Keratinocyte (primary cell): ENCODE measurements at regions not wholly inside any gene's neighbourhood (a gene's known extent, or its start where the extent isn't known, plus 50 kb on each side); places are given as distances from the start of the nearest gene placed in this dataset.
"Not testable (repeated sequence)": the region's sequence is repeated elsewhere in the genome, so short reads cannot be mapped to it uniquely, and the experiment has no call there.

Source experiments
- DNase-seq: peaks from one replicate; pipeline ENCODE4 v3.0.0-alpha.2; 2011; ENCODE audit warnings: low read depth, missing footprints, low spot score
- FAIRE-seq: peaks from 2 replicates; lab custom pipeline; 2011; peaks lifted over from hg19 to GRCh38; lab: Jason Lieb, UNC
- H2AFZ ChIP-seq: 2 replicates; pipeline ENCODE4 v1.6.0; 2012; ENCODE audit warnings: low read length, control low read depth, inconsistent platforms; ENCODE audit not compliant: control insufficient read depth
- H3K27ac ChIP-seq: 2 replicates; pipeline ENCODE4 v1.5.1; 2011; ENCODE audit warnings: low read length; ENCODE audit not compliant: control insufficient read depth, insufficient read depth
- H3K27me3 ChIP-seq: 3 replicates; pipeline ENCODE4 v1.6.0; 2011; ENCODE audit warnings: low read length; ENCODE audit not compliant: control insufficient read depth, insufficient read depth; ENCODE audit errors: extremely low read depth
- H3K36me3 ChIP-seq, 2 experiments: 2 replicates in 1 of 2; 3 replicates in 1 of 2; pipeline ENCODE4 v1.5.1; 2011; ENCODE audit warnings: low read length in 2 of 2, mild to moderate bottlenecking in 1 of 2; ENCODE audit not compliant: control insufficient read depth in 2 of 2, insufficient read depth in 2 of 2; ENCODE audit errors: extremely low read depth in 1 of 2
- H3K4me1 ChIP-seq: 3 replicates; pipeline ENCODE4 v1.5.1; 2011; ENCODE audit warnings: low read length; ENCODE audit not compliant: control insufficient read depth, insufficient read depth; ENCODE audit errors: extremely low read depth
- H3K4me2 ChIP-seq: 3 replicates; pipeline ENCODE4 v1.6.0; 2011; ENCODE audit warnings: low read depth, low read length; ENCODE audit not compliant: control insufficient read depth, insufficient read depth; ENCODE audit errors: extremely low read depth
- H3K4me3 ChIP-seq, 3 experiments: fragments of 200-600 bp in 1 of 3; sonication (generic) in 1 of 3; 2 replicates in 2 of 3; 3 replicates in 1 of 3; pipeline ENCODE4 v1.5.1; 2011 to 2016; ENCODE audit warnings: low read length in 3 of 3, mild to moderate bottlenecking in 3 of 3, control low read depth in 2 of 3, inconsistent platforms in 1 of 3, low read depth in 1 of 3, mixed read lengths in 1 of 3, mixed run types in 1 of 3, moderate library complexity in 1 of 3; ENCODE audit not compliant: control insufficient read depth in 2 of 3, insufficient read depth in 2 of 3; ENCODE audit errors: extremely low read depth in 1 of 3
- H3K79me2 ChIP-seq: 2 replicates; pipeline ENCODE4 v1.6.0; 2012; ENCODE audit warnings: low read length; ENCODE audit not compliant: control insufficient read depth, insufficient read depth
- H3K9ac ChIP-seq: 3 replicates; pipeline ENCODE4 v1.6.0; 2011; ENCODE audit warnings: low read length; ENCODE audit not compliant: control insufficient read depth, insufficient read depth; ENCODE audit errors: extremely low read depth
- H3K9me1 ChIP-seq: 3 replicates; pipeline ENCODE4 v1.6.0; 2011; ENCODE audit warnings: low read length; ENCODE audit not compliant: control insufficient read depth, insufficient read depth; ENCODE audit errors: extremely low read depth
- H3K9me3 ChIP-seq: 2 replicates; pipeline ENCODE4 v1.5.1; 2012; ENCODE audit warnings: low read depth, low read length; ENCODE audit not compliant: control insufficient read depth
- H4K20me1 ChIP-seq: 3 replicates; pipeline ENCODE4 v1.6.0; 2011; ENCODE audit warnings: low read length; ENCODE audit not compliant: control insufficient read depth, insufficient read depth; ENCODE audit errors: extremely low read depth
- CTCF ChIP-seq, 3 experiments: IDR thresholded peaks in 1 of 3; conservative IDR thresholded peaks in 1 of 3; optimal IDR thresholded peaks in 1 of 3; 2 replicates in 2 of 3; 3 replicates in 1 of 3; pipeline versions ENCODE3 to v1.5.1; 2011; ENCODE audit warnings: low read length in 3 of 3, mild to moderate bottlenecking in 3 of 3, moderate library complexity in 2 of 3, control low read depth in 1 of 3, inconsistent platforms in 1 of 3; ENCODE audit not compliant: insufficient read depth in 2 of 3; ENCODE audit errors: extremely low read depth in 1 of 3
- EZH2 ChIP-seq: IDR thresholded peaks from one replicate; pipeline ENCODE4 v1.6.1; 2012; ENCODE audit warnings: inconsistent platforms, mild to moderate bottlenecking, low read length, moderate library complexity
- dilution Hi-C: fragments of 300-500 bp; cut with MboI; formaldehyde crosslinking; loops from one replicate; pipeline ENCODE4 v1.7.0; 2020; ENCODE audit warnings: low sequenced_read_pairs; ENCODE audit not compliant: extremely low pct_ligation_motif_present

- FAIRE-seq: no peak
- Histone ChIP-seq H2AFZ (no peak overlapping the region), H3K9me1 (no peaks in the 10 kb centered on the region)
Observed at GRCh38 chr7:49023345-49024328, 99.3 kb downstream of the CDC14C start.

DNA sequence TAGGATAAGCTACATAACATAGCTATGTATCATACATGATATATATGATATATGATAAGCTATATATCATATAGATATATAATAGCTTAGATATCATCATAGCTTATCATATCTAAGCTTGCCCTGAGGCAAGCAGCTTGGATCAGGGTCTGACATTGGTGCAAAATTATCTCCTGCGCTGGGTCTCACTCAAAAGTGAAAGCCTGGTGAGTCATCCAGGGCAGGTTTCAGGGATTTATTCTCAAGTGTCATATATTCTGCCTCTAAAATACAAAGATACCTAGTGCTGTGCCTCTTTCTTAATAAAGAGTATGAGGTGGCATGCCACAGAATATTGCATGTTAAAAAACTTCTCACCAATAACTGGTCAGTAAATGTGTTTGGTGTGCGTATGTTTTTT is 105.9 kb downstream of the CDC14C start:
- dilution Hi-C loops: no loop called here

More at GRCh38 chr7:49023345-49024328, 99.3 kb downstream of the CDC14C start:
- no peak overlapping the region for H3K4me3 ChIP-seq
- H3K79me2 ChIP-seq: no peaks in the 10 kb centered on the region
- H4K20me1 ChIP-seq: no peaks in the 10 kb centered on the region
- H3K36me3 ChIP-seq: no peaks in the 10 kb centered on the region
- H3K27ac ChIP-seq: no peak overlapping the region
- TF ChIP-seq CTCF (optimal IDR thresholded peaks at IDR 0.05 in 1 of 3, IDR thresholded peaks at IDR 0.05 in 1 of 3, conservative IDR thresholded peaks at IDR 0.05 in 1 of 3; ENCODE audit: extremely low read depth in 1 of 3, insufficient read depth in 2 of 3, low read length in 3 of 3) (no peak), EZH2 (no peak)
- H3K9ac ChIP-seq: no peak overlapping the region
- H3K27me3 ChIP-seq: no peaks in the 10 kb centered on the region
- no peak overlapping the region for H3K4me2 ChIP-seq
- no peaks in the 10 kb centered on the region for H3K9me3 ChIP-seq
- no peaks in the 10 kb centered on the region for H3K4me1 ChIP-seq
- dilution Hi-C loops: no loop called here
- no peak for DNase-seq

GRCh38 chr7:49033140-49033539 is 108.8 kb downstream of the CDC14C start:
- H3K9me3 ChIP-seq, H4K20me1 ChIP-seq, H3K9ac ChIP-seq, H3K36me3 ChIP-seq, FAIRE-seq, DNase-seq, H3K4me1 ChIP-seq, H2AFZ ChIP-seq, dilution Hi-C loops, H3K4me3 ChIP-seq, H3K4me2 ChIP-seq, H3K79me2 ChIP-seq, H3K9me1 ChIP-seq, H3K27ac ChIP-seq, H3K27me3 ChIP-seq: not testable (repeated sequence)

More for the DNA sequence above, 105.9 kb downstream of the CDC14C start:
- H3K36me3 ChIP-seq: no peaks in the 10 kb centered on the region
- TF ChIP-seq CTCF (optimal IDR thresholded peaks at IDR 0.05 in 1 of 3, IDR thresholded peaks at IDR 0.05 in 1 of 3, conservative IDR thresholded peaks at IDR 0.05 in 1 of 3; ENCODE audit: extremely low read depth in 1 of 3, insufficient read depth in 2 of 3, low read length in 3 of 3): no peak
- TF ChIP-seq EZH2: no peak
- H3K27me3 ChIP-seq: no peaks in the 10 kb centered on the region
- H2AFZ ChIP-seq: no peak overlapping the region
- FAIRE-seq: no peak
- H3K9me1 ChIP-seq: no peaks in the 10 kb centered on the region
- no peaks in the 10 kb centered on the region for H3K9me3 ChIP-seq
- no peak overlapping the region for H3K4me2 ChIP-seq
- DNase-seq: no peak
- H3K79me2 ChIP-seq: no peaks in the 10 kb centered on the region
- no peak overlapping the region for H3K9ac ChIP-seq
- H3K4me3 ChIP-seq: no peak overlapping the region
- H3K27ac ChIP-seq: no peak overlapping the region
- H3K4me1 ChIP-seq: no peaks in the 10 kb centered on the region
- no peaks in the 10 kb centered on the region for H4K20me1 ChIP-seq
